22Rv1 (cell line): ENCODE measurements at regions not wholly inside any gene's neighbourhood (a gene's known extent, or its start where the extent isn't known, plus 50 kb on each side); places are given as distances from the start of the nearest gene placed in this dataset.

Experiments used
- CTCF ChIP-seq: fragments of 450-650 bp; IDR thresholded peaks from 2 replicates; pipeline ENCODE4 v1.5.1; 2017; ENCODE audit warnings: mild to moderate bottlenecking
- ZFX ChIP-seq: fragments of 450-650 bp; IDR thresholded peaks from 2 replicates; pipeline ENCODE4 v1.6.1; 2017; ENCODE audit warnings: antibody characterized with exemption, borderline replicate concordance

- TF ChIP-seq CTCF (no peak), ZFX (no peak)
Measured at GRCh38 chr2:146041274-146041910, 1521.5 kb upstream of the ZEB2 start.
